Duodenal mucosa (tissue), 2 donors: ENCODE measurements at regions not wholly inside any gene's neighbourhood (a gene's known extent, or its start where the extent isn't known, plus 50 kb on each side); places are given as distances from the start of the nearest gene placed in this dataset.
"Not testable (repeated sequence)": the region's sequence is repeated elsewhere in the genome, so short reads cannot be mapped to it uniquely, and the experiment has no call there.

ENCODE experiments used
- H3K27ac ChIP-seq: one replicate; pipeline ENCODE4 v1.7.0; 2013; ENCODE audit warnings: low read depth, low read length
- H3K27me3 ChIP-seq, 2 donors: one replicate each; pipeline ENCODE4 v1.7.0; 2013; ENCODE audit warnings: low read length in 2 of 2, control low read depth in 1 of 2; ENCODE audit not compliant: insufficient read depth in 2 of 2, control insufficient read depth in 1 of 2
- H3K36me3 ChIP-seq, 2 donors: one replicate each; pipeline ENCODE4 v1.7.0; 2013; ENCODE audit warnings: low read length in 2 of 2, control low read depth in 1 of 2; ENCODE audit not compliant: insufficient read depth in 2 of 2, control insufficient read depth in 1 of 2
- H3K4me1 ChIP-seq, 2 donors: one replicate each; pipeline ENCODE4 v1.7.0; 2013; ENCODE audit warnings: low read length in 2 of 2, control low read depth in 1 of 2; ENCODE audit not compliant: insufficient read depth in 2 of 2, control insufficient read depth in 1 of 2
- H3K4me3 ChIP-seq, 2 donors: one replicate each; pipeline ENCODE4 v1.7.0; 2013; ENCODE audit warnings: low read length in 2 of 2, low read depth in 1 of 2
- H3K9ac ChIP-seq, 2 donors: one replicate each; pipeline ENCODE4 v1.7.0; 2013; ENCODE audit warnings: low read length in 2 of 2, low read depth in 1 of 2
- H3K9me3 ChIP-seq, 2 donors: one replicate each; pipeline ENCODE4 v1.7.0; 2013; ENCODE audit warnings: low read length in 2 of 2, control low read depth in 1 of 2; ENCODE audit not compliant: control insufficient read depth in 1 of 2

- H3K27me3 ChIP-seq, result no peaks in the 10 kb centered on the region
- no peak overlapping the region for H3K4me3 ChIP-seq
- no peaks in the 10 kb centered on the region for H3K36me3 ChIP-seq
- no peak overlapping the region for H3K9ac ChIP-seq
- H3K9me3 ChIP-seq, result peaks cover 3 to 8% of the 10 kb centered on the region in 2 donors
- no peak overlapping the region for H3K27ac ChIP-seq
- peaks cover 9 to 10% of the 10 kb centered on the region in 2 donors for H3K4me1 ChIP-seq
Measured at GRCh38 chr6:6951355-6951754, 156.4 kb upstream of the RREB1 start.

- H3K9ac ChIP-seq, result no peak overlapping the region
- peaks cover 3 to 8% of the 10 kb centered on the region in 2 donors for H3K9me3 ChIP-seq
- no peaks in the 10 kb centered on the region for H3K27me3 ChIP-seq
- no peak overlapping the region for H3K4me3 ChIP-seq
- H3K36me3 ChIP-seq, result no peaks in the 10 kb centered on the region
- H3K27ac ChIP-seq, result no peak overlapping the region
- H3K4me1 ChIP-seq, result no peaks in the 10 kb centered on the region
Measured at GRCh38 chr6:6952484-6952883, 155.3 kb upstream of the RREB1 start.

DNA sequence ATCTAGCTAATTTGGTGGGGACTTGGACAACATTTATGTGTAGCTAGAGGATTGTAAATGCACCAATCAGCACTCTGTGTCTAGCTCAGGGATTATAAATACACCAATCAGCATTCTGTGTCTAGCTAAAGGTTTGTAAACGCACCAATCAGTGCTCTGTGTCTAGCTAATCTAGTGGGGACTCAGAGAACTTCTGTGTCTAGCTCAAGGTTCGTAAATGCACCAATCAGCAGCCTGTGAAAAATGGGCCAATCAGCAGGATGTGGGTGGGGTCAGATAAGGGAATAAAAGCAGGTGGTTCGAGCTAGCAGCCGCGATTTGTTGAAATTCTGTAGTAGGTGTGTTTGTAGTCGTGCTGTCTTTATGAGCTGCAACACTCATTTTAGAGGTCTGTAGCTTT lies 154.8 kb upstream of the RREB1 start:
- not testable (repeated sequence) for H3K4me1 ChIP-seq, H3K9me3 ChIP-seq, H3K27ac ChIP-seq, H3K27me3 ChIP-seq, H3K4me3 ChIP-seq, H3K9ac ChIP-seq, H3K36me3 ChIP-seq

GRCh38 chr6:6960571-6961251 lies 147.1 kb upstream of the RREB1 start:
- Histone ChIP-seq H3K27ac (no peak overlapping the region), H3K9me3 (no peaks in the 10 kb centered on the region), H3K4me1 (peaks cover 0 to 4% of the 10 kb centered on the region in 2 donors), H3K27me3 (no peaks in the 10 kb centered on the region), H3K9ac (no peak overlapping the region), H3K36me3 (no peaks in the 10 kb centered on the region), H3K4me3 (no peak overlapping the region)

- no peak overlapping the region for H3K4me3 ChIP-seq
Measured at GRCh38 chr6:6962086-6962485, 145.7 kb upstream of the RREB1 start.

DNA sequence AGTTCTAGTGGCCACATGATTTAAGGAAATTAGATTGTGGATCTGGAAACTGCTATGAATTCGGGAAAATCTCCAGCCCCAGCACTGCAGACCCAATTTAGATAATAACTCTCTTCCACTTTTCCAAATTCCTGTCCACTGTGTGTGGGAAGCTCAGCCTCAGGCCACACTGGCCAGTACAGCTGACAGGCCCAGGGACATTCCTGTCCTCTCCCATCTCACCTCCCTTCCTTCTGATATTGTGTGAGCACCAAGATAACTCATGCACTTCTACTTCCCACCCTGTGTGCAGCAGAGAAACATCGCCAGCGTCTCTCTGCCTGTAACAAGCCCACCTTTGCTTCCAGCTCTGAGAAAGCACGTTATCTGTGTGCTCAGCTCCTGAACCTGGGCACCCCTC lies 145.1 kb upstream of the RREB1 start:
- Histone ChIP-seq H3K9me3 (no peaks in the 10 kb centered on the region), H3K27me3 (no peaks in the 10 kb centered on the region), H3K36me3 (no peaks in the 10 kb centered on the region), H3K4me3 (no peak overlapping the region), H3K9ac (no peak overlapping the region), H3K4me1 (peaks cover 0 to 4% of the 10 kb centered on the region in 2 donors), H3K27ac (no peak overlapping the region)

More at GRCh38 chr6:6962086-6962485, 145.7 kb upstream of the RREB1 start:
- H3K9ac ChIP-seq, result no peak overlapping the region
- peaks cover 0 to 4% of the 10 kb centered on the region in 2 donors for H3K4me1 ChIP-seq
- H3K36me3 ChIP-seq, result no peaks in the 10 kb centered on the region
- no peaks in the 10 kb centered on the region for H3K27me3 ChIP-seq
- no peak overlapping the region for H3K27ac ChIP-seq
- no peaks in the 10 kb centered on the region for H3K9me3 ChIP-seq

- not testable (repeated sequence) for H3K9me3 ChIP-seq, H3K9ac ChIP-seq, H3K4me1 ChIP-seq
Measured at GRCh38 chr6:6963390-6963789, 144.4 kb upstream of the RREB1 start.

DNA sequence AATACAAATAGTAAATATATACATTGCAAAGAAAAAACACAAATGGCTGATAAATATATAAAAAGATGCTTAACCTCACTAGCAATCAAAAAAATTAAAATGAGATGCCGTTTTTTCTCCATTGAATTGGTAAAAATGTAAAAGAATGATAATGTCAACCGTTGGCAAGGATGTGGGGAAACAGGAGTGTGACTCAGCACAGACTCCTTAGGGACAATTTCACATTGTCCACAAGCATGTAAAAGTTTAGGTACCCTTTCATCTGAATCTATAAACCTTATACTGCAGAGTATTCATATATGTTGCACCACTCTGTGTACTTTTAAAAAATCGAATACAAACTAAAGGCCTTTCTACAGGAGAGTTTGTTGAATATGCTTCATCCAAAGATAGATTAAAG lies 143.1 kb upstream of the RREB1 start:
- H3K9me3 ChIP-seq, result no peaks in the 10 kb centered on the region
- no peak overlapping the region for H3K9ac ChIP-seq
- H3K27me3 ChIP-seq, result no peaks in the 10 kb centered on the region
- no peak overlapping the region for H3K4me3 ChIP-seq
- no peaks in the 10 kb centered on the region for H3K36me3 ChIP-seq
- peaks cover 0 to 21% of the 10 kb centered on the region in 2 donors for H3K4me1 ChIP-seq
- no peak overlapping the region for H3K27ac ChIP-seq

More at GRCh38 chr6:6963390-6963789, 144.4 kb upstream of the RREB1 start:
- not testable (repeated sequence) for H3K27me3 ChIP-seq, H3K4me3 ChIP-seq, H3K27ac ChIP-seq, H3K36me3 ChIP-seq

GRCh38 chr6:6966127-6966526 lies 141.6 kb upstream of the RREB1 start:
- Histone ChIP-seq H3K9me3 (no peaks in the 10 kb centered on the region), H3K27me3 (no peaks in the 10 kb centered on the region), H3K4me3 (no peak overlapping the region), H3K4me1 (peaks cover 12 to 31% of the 10 kb centered on the region in 2 donors), H3K36me3 (no peaks in the 10 kb centered on the region), H3K27ac (no peak overlapping the region), H3K9ac (no peak overlapping the region)

- Histone ChIP-seq H3K4me1 (peaks cover 16 to 34% of the 10 kb centered on the region in 2 donors), H3K36me3 (no peaks in the 10 kb centered on the region), H3K27me3 (no peaks in the 10 kb centered on the region), H3K4me3 (no peak overlapping the region), H3K9me3 (no peaks in the 10 kb centered on the region), H3K9ac (no peak overlapping the region), H3K27ac (no peak overlapping the region)
Measured at GRCh38 chr6:6966569-6966968, 141.2 kb upstream of the RREB1 start.
